GM23248 (cell line): ENCODE measurements at regions not wholly inside any gene's neighbourhood (a gene's known extent, or its start where the extent isn't known, plus 50 kb on each side); places are given as distances from the start of the nearest gene placed in this dataset.

Experiments used
- DNase-seq: peaks from one replicate; pipeline ENCODE4 v3.0.0-alpha.2; 2015
- H2AFZ ChIP-seq: fragments of 200-600 bp; sonication (generic); 2 replicates; pipeline ENCODE4 v1.6.1; 2016; ENCODE audit warnings: antibody characterized with exemption
- H3F3A ChIP-seq: fragments of 200-600 bp; sonication (generic); 2 replicates; pipeline ENCODE4 v1.6.1; 2016; ENCODE audit warnings: mild to moderate bottlenecking, antibody characterized with exemption, mixed run types; ENCODE audit not compliant: insufficient read depth
- H3K27ac ChIP-seq: fragments of 200-600 bp; sonication (generic); 2 replicates; pipeline ENCODE4 v1.5.1; 2016; ENCODE audit warnings: mild to moderate bottlenecking
- H3K27me3 ChIP-seq: fragments of 200-600 bp; sonication (generic); replicated peaks from 2 replicates; pipeline ENCODE4 v1.6.1; 2016; ENCODE audit warnings: mild to moderate bottlenecking; ENCODE audit not compliant: insufficient read depth
- H3K36me3 ChIP-seq: fragments of 200-600 bp; sonication (generic); 2 replicates; pipeline ENCODE4 v1.6.1; 2016; ENCODE audit warnings: low read depth, mild to moderate bottlenecking
- H3K4me1 ChIP-seq: fragments of 200-600 bp; sonication (generic); 2 replicates; pipeline ENCODE4 v1.6.1; 2016; ENCODE audit warnings: mild to moderate bottlenecking; ENCODE audit not compliant: insufficient read depth
- H3K4me2 ChIP-seq: fragments of 200-600 bp; sonication (generic); one replicate; pipeline ENCODE4 v1.6.1; 2016; ENCODE audit warnings: mild to moderate bottlenecking; ENCODE audit not compliant: unreplicated experiment
- H3K4me3 ChIP-seq: fragments of 200-600 bp; sonication (generic); 2 replicates; pipeline ENCODE4 v1.5.1; 2016; ENCODE audit warnings: mild to moderate bottlenecking
- H3K79me2 ChIP-seq: fragments of 200-600 bp; sonication (generic); 2 replicates; pipeline ENCODE4 v1.6.1; 2016; ENCODE audit warnings: mild to moderate bottlenecking; ENCODE audit not compliant: insufficient read depth
- H3K9ac ChIP-seq: fragments of 200-600 bp; sonication (generic); 2 replicates; pipeline ENCODE4 v1.6.1; 2016; ENCODE audit warnings: mild to moderate bottlenecking
- H3K9me2 ChIP-seq: fragments of 200-600 bp; sonication (generic); 2 replicates; pipeline ENCODE4 v1.6.1; 2016; ENCODE audit warnings: mixed run types, mild to moderate bottlenecking, moderate library complexity; ENCODE audit not compliant: insufficient read depth
- H3K9me3 ChIP-seq: fragments of 200-600 bp; sonication (generic); one replicate; pipeline ENCODE4 v1.6.1; 2017; ENCODE audit warnings: low read depth
- H4K20me1 ChIP-seq: fragments of 200-600 bp; sonication (generic); 2 replicates; pipeline ENCODE4 v1.6.0; 2016; ENCODE audit not compliant: insufficient read depth
- EZH2 ChIP-seq: fragments of 200-600 bp; sonication (generic); IDR thresholded peaks from 2 replicates; pipeline ENCODE4 v1.6.1; 2018; ENCODE audit warnings: antibody characterized with exemption, mild to moderate bottlenecking; ENCODE audit not compliant: insufficient read depth, poor library complexity, severe bottlenecking
- EZH2phosphoT487 ChIP-seq: fragments of 200-600 bp; sonication (generic); IDR thresholded peaks from 2 replicates; pipeline ENCODE4 v1.6.1; 2018; ENCODE audit warnings: antibody characterized with exemption, moderate library complexity, mild to moderate bottlenecking, low read depth; ENCODE audit not compliant: insufficient read depth
- WGBS, 2 experiments: methylation state at CpG; one replicate each; pipeline ENCODE4 v1.1.6; 2015 to 2017; ENCODE audit warnings: low lambda C conversion rate in 2 of 2, low coverage in 1 of 2; ENCODE audit errors: missing lambda C conversion rate in 2 of 2; 5-methylcytosine and 5-hydroxymethylcytosine counted together
- in situ Hi-C: fragments of 300-500 bp; cut with MboI; formaldehyde crosslinking; loops from 2 replicates; pipeline ENCODE4 v1.15.0; 2020

GRCh38 chr10:53209944-53210611 is 437.5 kb upstream of the MBL2 start:
- Histone ChIP-seq H3K9ac (no peak overlapping the region), H3K79me2 (no peaks in the 10 kb centered on the region), H3K27me3 (no peaks in the 10 kb centered on the region), H3K9me2 (no peaks in the 10 kb centered on the region), H3K4me2 (no peak overlapping the region), H3K36me3 (no peaks in the 10 kb centered on the region), H3K27ac (no peak overlapping the region), H3K4me1 (no peaks in the 10 kb centered on the region), H2AFZ (no peak overlapping the region), H4K20me1 (no peaks in the 10 kb centered on the region), H3K4me3 (no peak overlapping the region), H3F3A (no peaks in the 10 kb centered on the region), H3K9me3 (no peaks in the 10 kb centered on the region)
- WGBS, 2 experiments, result 29 to 32% methylated on average over 8 of the region's 8 CpGs
- peak; percentile 9 for DNase-seq
- in situ Hi-C loops, result no loop called here
- TF ChIP-seq EZH2phosphoT487, result no peak
- TF ChIP-seq EZH2, result no peak

- Histone ChIP-seq H3K27ac (no peak overlapping the region), H3K36me3 (no peaks in the 10 kb centered on the region), H3K79me2 (no peaks in the 10 kb centered on the region), H3K9me3 (no peaks in the 10 kb centered on the region), H3K9ac (no peak overlapping the region), H3K27me3 (no peaks in the 10 kb centered on the region), H2AFZ (no peak overlapping the region), H3F3A (no peaks in the 10 kb centered on the region), H3K4me1 (no peaks in the 10 kb centered on the region), H3K4me2 (no peak overlapping the region), H3K9me2 (no peaks in the 10 kb centered on the region), H3K4me3 (no peak overlapping the region), H4K20me1 (no peaks in the 10 kb centered on the region)
- TF ChIP-seq EZH2 (no peak), EZH2phosphoT487 (no peak)
- no peak for DNase-seq
- in situ Hi-C loops, result no loop called here
- 4 to 5% methylated on average over 2 of the region's 2 CpGs for whole genome bisulfite sequencing, 2 experiments
Measured at GRCh38 chr10:53183733-53184132, 411.1 kb upstream of the MBL2 start.

GRCh38 chr10:53177468-53177867 is 404.9 kb upstream of the MBL2 start:
- in situ Hi-C loops, result no loop called here

DNA sequence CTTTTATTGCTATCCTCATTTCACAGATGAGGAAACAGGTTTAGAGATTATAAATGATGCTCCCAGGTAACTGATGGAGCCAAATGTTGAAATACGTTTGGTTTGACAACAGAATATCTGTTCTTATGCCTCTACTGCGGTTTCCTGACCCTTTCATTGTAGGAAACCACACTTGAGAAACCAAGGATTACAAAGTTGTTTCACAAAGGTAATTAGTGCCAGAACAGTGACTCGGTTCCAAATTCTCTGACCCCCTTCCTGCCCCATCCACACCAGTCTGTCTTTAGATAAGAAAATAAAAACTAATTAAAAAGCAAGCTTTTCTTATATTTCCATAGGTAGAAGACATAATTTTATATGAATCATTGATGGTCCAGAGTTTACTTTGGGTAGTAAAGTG is 393.7 kb upstream of the MBL2 start:
- H3F3A ChIP-seq, result no peaks in the 10 kb centered on the region
- no peak overlapping the region for H3K4me3 ChIP-seq
- H3K4me1 ChIP-seq, result no peaks in the 10 kb centered on the region
- H3K27me3 ChIP-seq, result no peaks in the 10 kb centered on the region
- no peak overlapping the region for H3K27ac ChIP-seq
- H4K20me1 ChIP-seq, result no peaks in the 10 kb centered on the region
- no peak overlapping the region for H3K4me2 ChIP-seq
- H3K9me3 ChIP-seq, result no peaks in the 10 kb centered on the region
- H3K36me3 ChIP-seq, result no peaks in the 10 kb centered on the region
- DNase-seq, result no peak
- no peak overlapping the region for H2AFZ ChIP-seq
- no peaks in the 10 kb centered on the region for H3K9me2 ChIP-seq
- H3K79me2 ChIP-seq, result no peaks in the 10 kb centered on the region
- TF ChIP-seq EZH2phosphoT487, result no peak
- no peak for TF ChIP-seq EZH2
- 3 to 4% methylated on average over 3 of the region's 3 CpGs for WGBS, 2 experiments
- H3K9ac ChIP-seq, result no peak overlapping the region
- in situ Hi-C loops, result no loop called here

More at GRCh38 chr10:53177468-53177867, 404.9 kb upstream of the MBL2 start:
- H3K4me1 ChIP-seq, result no peaks in the 10 kb centered on the region
- H3K4me3 ChIP-seq, result no peak overlapping the region
- H3K4me2 ChIP-seq, result no peak overlapping the region
- DNase-seq, result no peak
- H3F3A ChIP-seq, result no peaks in the 10 kb centered on the region
- H3K9me2 ChIP-seq, result 0 out of 2 replicates have a peak, but pooled peaks cover 7% of the 10 kb centered on the region
- H3K9me3 ChIP-seq, result no peaks in the 10 kb centered on the region
- no peaks in the 10 kb centered on the region for H3K27me3 ChIP-seq
- no peak overlapping the region for H3K27ac ChIP-seq
- no peaks in the 10 kb centered on the region for H4K20me1 ChIP-seq
- no peaks in the 10 kb centered on the region for H3K79me2 ChIP-seq
- H3K36me3 ChIP-seq, result no peaks in the 10 kb centered on the region
- H3K9ac ChIP-seq, result no peak overlapping the region
- TF ChIP-seq EZH2phosphoT487, result no peak
- no peak overlapping the region for H2AFZ ChIP-seq

DNA sequence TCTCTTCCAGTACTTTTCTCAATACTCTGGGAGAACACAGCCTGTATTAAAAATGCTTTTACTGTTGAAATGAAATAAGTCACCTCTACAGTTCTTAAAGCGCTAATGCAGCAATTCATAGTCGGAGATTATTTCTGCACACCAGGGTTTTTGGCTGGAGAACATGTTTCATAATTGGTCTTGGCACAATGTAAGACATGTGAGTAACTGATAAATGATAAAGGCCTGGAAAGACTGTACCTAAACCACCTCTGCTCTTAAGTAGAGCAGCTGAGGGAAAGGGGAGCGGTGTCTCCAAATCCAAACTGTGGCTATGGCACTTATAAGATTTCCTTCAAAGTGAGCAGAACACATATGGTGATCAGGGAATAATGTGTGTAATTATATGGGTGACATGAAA is 390.3 kb upstream of the MBL2 start:
- Histone ChIP-seq H3K4me3 (no peak overlapping the region), H3K9me2 (no peaks in the 10 kb centered on the region), H3K9me3 (no peaks in the 10 kb centered on the region), H3K27ac (no peak overlapping the region), H3K27me3 (no peaks in the 10 kb centered on the region), H3K4me1 (no peaks in the 10 kb centered on the region), H3F3A (no peaks in the 10 kb centered on the region), H4K20me1 (no peaks in the 10 kb centered on the region), H3K4me2 (no peak overlapping the region), H3K36me3 (no peaks in the 10 kb centered on the region), H3K79me2 (no peaks in the 10 kb centered on the region), H3K9ac (no peak overlapping the region), H2AFZ (no peak overlapping the region)
- in situ Hi-C loops, result no loop called here
- DNase-seq, result no peak
- TF ChIP-seq EZH2, result no peak
- no peak for TF ChIP-seq EZH2phosphoT487
- WGBS, 2 experiments, result 31 to 40% methylated on average over 3 of the region's 3 CpGs
